ENCODE measurements at regions not wholly inside any gene's neighbourhood (a gene's known extent, or its start where the extent isn't known, plus 50 kb on each side); places are given as distances from the start of the nearest gene placed in this dataset.

- TF ChIP-seq CTCF (IDR thresholded peaks at IDR 0.05) (no peak), POLR2A (IDR thresholded peaks at IDR 0.05) (no peak), EP300 (IDR thresholded peaks at IDR 0.05) (no peak)
These were observed 596.3 kb upstream of the CA10 start for GRCh38 chr17:52754838-52755237.

Data from tibial nerve (tissue), 4 donors.